CD4-positive, alpha-beta T cell treated with Interleukin-15 for 4 hours (primary cell): ENCODE measurements at regions not wholly inside any gene's neighbourhood (a gene's known extent, or its start where the extent isn't known, plus 50 kb on each side); places are given as distances from the start of the nearest gene placed in this dataset.

Experiments used
- DNase-seq: peaks from one replicate; pipeline ENCODE4 v3.0.0-alpha.2; 2020; ENCODE audit warnings: low spot score

- DNase-seq = no peak
Measured at GRCh38 chr11:95512682-95513081, 276.9 kb downstream of the FAM76B start.

GRCh38 chr11:95512177-95512576, 277.4 kb downstream of the FAM76B start:
- no peak for DNase-seq

- DNase-seq = no peak
Measured at GRCh38 chr11:95508219-95508890, 277.4 kb upstream of the SESN3 start.

GRCh38 chr11:95507794-95508193, 276.8 kb upstream of the SESN3 start:
- DNase-seq = no peak

- no peak for DNase-seq
Measured at GRCh38 chr11:95506777-95507176, 275.8 kb upstream of the SESN3 start.

GRCh38 chr11:95505927-95506426, 275.0 kb upstream of the SESN3 start:
- no peak for DNase-seq

GRCh38 chr11:95503047-95503446, 272.0 kb upstream of the SESN3 start:
- DNase-seq = no peak

GRCh38 chr11:95502522-95502921, 271.5 kb upstream of the SESN3 start:
- no peak for DNase-seq

GRCh38 chr11:95501761-95502266, 270.8 kb upstream of the SESN3 start:
- no peak for DNase-seq

- DNase-seq = no peak
Measured at GRCh38 chr11:95500466-95500865, 269.5 kb upstream of the SESN3 start.

GRCh38 chr11:95499516-95500135, 268.6 kb upstream of the SESN3 start:
- DNase-seq = no peak

- DNase-seq = no peak
Measured at GRCh38 chr11:95498722-95499425, 267.9 kb upstream of the SESN3 start.

- no peak for DNase-seq
Measured at GRCh38 chr11:95496901-95497300, 265.9 kb upstream of the SESN3 start.

- no peak for DNase-seq
Measured at GRCh38 chr11:95495706-95496105, 264.7 kb upstream of the SESN3 start.

- DNase-seq = no peak
Measured at GRCh38 chr11:95494856-95495255, 263.9 kb upstream of the SESN3 start.

GRCh38 chr11:95494167-95494566, 263.2 kb upstream of the SESN3 start:
- DNase-seq = no peak

GRCh38 chr11:95490625-95491024, 259.6 kb upstream of the SESN3 start:
- DNase-seq = no peak

- no peak for DNase-seq
Measured at GRCh38 chr11:95487938-95488337, 256.9 kb upstream of the SESN3 start.

- DNase-seq = no peak
Measured at GRCh38 chr11:95487391-95487790, 256.4 kb upstream of the SESN3 start.

GRCh38 chr11:95486979-95487378, 256.0 kb upstream of the SESN3 start:
- DNase-seq = no peak

GRCh38 chr11:95486466-95486865, 255.5 kb upstream of the SESN3 start:
- DNase-seq = no peak

GRCh38 chr11:95485115-95485900, 254.3 kb upstream of the SESN3 start:
- no peak for DNase-seq
